ENCODE measurements at regions not wholly inside any gene's neighbourhood (a gene's known extent, or its start where the extent isn't known, plus 50 kb on each side); places are given as distances from the start of the nearest gene placed in this dataset.

GRCh38 chr2:136250131-136250530, 132.2 kb upstream of the CXCR4 start:
- no peaks in the 10 kb centered on the region for H3K9me3 ChIP-seq (ENCODE audit: control insufficient read depth, insufficient read depth, low read depth, low read length)
- no peaks in the 10 kb centered on the region for H3K36me3 ChIP-seq (ENCODE audit: control insufficient read depth in 2 of 2, insufficient read depth in 1 of 2, low read length in 2 of 2)
- peaks cover 7% of the 10 kb centered on the region for H3K4me1 ChIP-seq (ENCODE audit: control insufficient read depth, insufficient read depth, low read length)
- H3K4me3 ChIP-seq (ENCODE audit: low read depth, low read length), result no peak overlapping the region
- no peak for TF ChIP-seq ZNF366 (tag by site-specific recombination; conservative IDR thresholded peaks at IDR 0.05)
- no peak for TF ChIP-seq HOXA7 (CRISPR knock-in tag; IDR thresholded peaks at IDR 0.05; ENCODE audit: borderline replicate concordance)
- TF ChIP-seq ZNF221 (tag by site-specific recombination; IDR thresholded peaks at IDR 0.05; ENCODE audit: borderline replicate concordance), result no peak
- no peak for TF ChIP-seq ZNF600 (tag by site-specific recombination; IDR thresholded peaks at IDR 0.05)
- no peak for TF ChIP-seq ZNF214 (tag by site-specific recombination; IDR thresholded peaks at IDR 0.05; ENCODE audit: borderline replicate concordance)
- TF ChIP-seq ZNF280D (tag by site-specific recombination; IDR thresholded peaks at IDR 0.05), result no peak
- TF ChIP-seq ZBTB21 (tag by site-specific recombination; IDR thresholded peaks at IDR 0.05), result no peak
- TF ChIP-seq ZNF10 (tag by site-specific recombination; IDR thresholded peaks at IDR 0.05), result no peak
- TF ChIP-seq ZNF560 (tag by site-specific recombination; IDR thresholded peaks at IDR 0.05; ENCODE audit: borderline replicate concordance), result no peak
- no peak for TF ChIP-seq ZXDB (tag by site-specific recombination; IDR thresholded peaks at IDR 0.05)
- TF ChIP-seq ZNF830 (tag by site-specific recombination; IDR thresholded peaks at IDR 0.05; ENCODE audit: low read depth), result no peak
- TF ChIP-seq ZNF449 (tag by site-specific recombination; IDR thresholded peaks at IDR 0.05), result no peak
- no peak for TF ChIP-seq ZNF501 (tag by site-specific recombination; IDR thresholded peaks at IDR 0.05)
- TF ChIP-seq PRDM6 (tag by site-specific recombination; IDR thresholded peaks at IDR 0.05), result no peak
- TF ChIP-seq ZSCAN23 (tag by site-specific recombination; IDR thresholded peaks at IDR 0.05), result no peak
- TF ChIP-seq SP3 (tag by site-specific recombination; IDR thresholded peaks at IDR 0.05), result no peak
- no peak overlapping the region for H3K27ac ChIP-seq (ENCODE audit: extremely low read depth, low read depth, low read length)
- POLR2A ChIA-PET, result no interaction called here
- CTCF ChIA-PET, result no interaction called here

- CTCF ChIA-PET, result no interaction called here
- no peak overlapping the region for H3K4me3 ChIP-seq (ENCODE audit: low read depth, low read length)
- POLR2A ChIA-PET, result no interaction called here
- TF ChIP-seq ZNF585B (tag by site-specific recombination; IDR thresholded peaks at IDR 0.05) (no peak), ZSCAN5A (tag by site-specific recombination; IDR thresholded peaks at IDR 0.05) (no peak), INSM2 (tag by site-specific recombination; IDR thresholded peaks at IDR 0.05) (no peak), ZNF639 (tag by site-specific recombination; IDR thresholded peaks at IDR 0.05) (no peak), ZNF18 (tag by site-specific recombination; IDR thresholded peaks at IDR 0.05) (no peak), ZNF610 (tag by site-specific recombination; IDR thresholded peaks at IDR 0.05; ENCODE audit: borderline replicate concordance) (no peak), ZNF140 (tag by site-specific recombination; IDR thresholded peaks at IDR 0.05) (no peak), ZNF664 (tag by site-specific recombination; IDR thresholded peaks at IDR 0.05) (no peak)
Measured at GRCh38 chr2:136248907-136249306, 131.0 kb upstream of the CXCR4 start.

More at GRCh38 chr2:136248907-136249306, 131.0 kb upstream of the CXCR4 start:
- Histone ChIP-seq H3K27ac (ENCODE audit: extremely low read depth, low read depth, low read length) (no peak overlapping the region), H3K9me3 (ENCODE audit: control insufficient read depth, insufficient read depth, low read depth, low read length) (no peaks in the 10 kb centered on the region), H3K36me3 (ENCODE audit: control insufficient read depth in 2 of 2, insufficient read depth in 1 of 2, low read length in 2 of 2) (no peaks in the 10 kb centered on the region), H3K4me1 (ENCODE audit: control insufficient read depth, insufficient read depth, low read length) (peaks cover 7% of the 10 kb centered on the region)
